Spleen (tissue), 7 donors: ENCODE measurements at regions not wholly inside any gene's neighbourhood (a gene's known extent, or its start where the extent isn't known, plus 50 kb on each side); places are given as distances from the start of the nearest gene placed in this dataset.

ENCODE experiments used
- POLR2A ChIP-seq, 3 donors: fragments of 450-650 bp; IDR thresholded peaks; one replicate each; pipeline ENCODE4 v1.5.1; 2017; ENCODE audit warnings: antibody characterized with exemption in 3 of 3, mild to moderate bottlenecking in 1 of 3
- POLR2AphosphoS5 ChIP-seq, 3 donors: sonication (generic); formaldehyde crosslinking; IDR thresholded peaks; one replicate each; pipeline ENCODE4 v1.5.1; 2017; ENCODE audit warnings: antibody characterized with exemption in 3 of 3
- TF ChIP-seq, protein P1 (sequence below), 11 experiments: fragments of 200-600 bp in 7 of 11; fragments of 450-650 bp in 4 of 11; sonication (generic) in 4 of 11; IDR thresholded peaks in 8 of 11; conservative IDR thresholded peaks in 3 of 11; 1 replicate in 7 of 11; 2 replicates in 4 of 11; pipeline versions ENCODE4 v1.4.0 to v1.8.0; 2016 to 2021; ENCODE audit warnings: antibody characterized with exemption in 11 of 11, inconsistent platforms in 4 of 11, mild to moderate bottlenecking in 1 of 11
- donor health status: DM: no; HTN: no; CAD: no; lungs with moderate emphysema.
- donor health status: DM: no; HTN: no; CAD: no.
- donor health status: DM: no; HTN: no; CAD: no.

DNA sequence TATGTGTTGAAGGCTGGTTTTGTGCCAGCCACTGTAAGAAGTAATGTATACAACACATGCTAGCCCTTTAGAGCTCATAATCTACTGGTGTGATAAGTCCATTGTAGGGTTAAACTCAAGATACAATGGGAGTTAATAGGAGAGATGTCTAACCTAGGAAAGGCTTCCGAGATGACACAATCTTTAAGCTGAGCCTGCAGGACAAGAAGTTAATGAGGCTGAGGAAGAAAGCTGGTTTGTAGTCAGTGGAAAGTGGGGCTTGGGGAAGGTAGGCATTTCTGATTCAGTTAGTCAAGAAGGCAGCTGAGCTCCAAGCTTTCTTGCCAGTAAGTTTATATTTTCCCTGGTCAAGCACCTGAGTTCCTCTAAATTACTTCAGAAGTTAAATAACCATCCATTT is 83.0 kb upstream of the TGFBR2 start:
- TF ChIP-seq, protein P1, sequence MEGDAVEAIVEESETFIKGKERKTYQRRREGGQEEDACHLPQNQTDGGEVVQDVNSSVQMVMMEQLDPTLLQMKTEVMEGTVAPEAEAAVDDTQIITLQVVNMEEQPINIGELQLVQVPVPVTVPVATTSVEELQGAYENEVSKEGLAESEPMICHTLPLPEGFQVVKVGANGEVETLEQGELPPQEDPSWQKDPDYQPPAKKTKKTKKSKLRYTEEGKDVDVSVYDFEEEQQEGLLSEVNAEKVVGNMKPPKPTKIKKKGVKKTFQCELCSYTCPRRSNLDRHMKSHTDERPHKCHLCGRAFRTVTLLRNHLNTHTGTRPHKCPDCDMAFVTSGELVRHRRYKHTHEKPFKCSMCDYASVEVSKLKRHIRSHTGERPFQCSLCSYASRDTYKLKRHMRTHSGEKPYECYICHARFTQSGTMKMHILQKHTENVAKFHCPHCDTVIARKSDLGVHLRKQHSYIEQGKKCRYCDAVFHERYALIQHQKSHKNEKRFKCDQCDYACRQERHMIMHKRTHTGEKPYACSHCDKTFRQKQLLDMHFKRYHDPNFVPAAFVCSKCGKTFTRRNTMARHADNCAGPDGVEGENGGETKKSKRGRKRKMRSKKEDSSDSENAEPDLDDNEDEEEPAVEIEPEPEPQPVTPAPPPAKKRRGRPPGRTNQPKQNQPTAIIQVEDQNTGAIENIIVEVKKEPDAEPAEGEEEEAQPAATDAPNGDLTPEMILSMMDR (IDR thresholded peaks at IDR 0.05 in 8 of 11, conservative IDR thresholded peaks at IDR 0.05 in 3 of 11), result no peak
- TF ChIP-seq POLR2A (IDR thresholded peaks at IDR 0.05) (no peak), POLR2AphosphoS5 (IDR thresholded peaks at IDR 0.05) (no peak)
